HL-60/S4 (cell line): ENCODE measurements at regions not wholly inside any gene's neighbourhood (a gene's known extent, or its start where the extent isn't known, plus 50 kb on each side); places are given as distances from the start of the nearest gene placed in this dataset.

Experiments
- in situ Hi-C: fragments of 300-500 bp; cut with MboI; formaldehyde crosslinking; loops from 2 replicates; pipeline ENCODE4 v1.14.3; 2022; ENCODE audit warnings: low sequenced_read_pairs

DNA sequence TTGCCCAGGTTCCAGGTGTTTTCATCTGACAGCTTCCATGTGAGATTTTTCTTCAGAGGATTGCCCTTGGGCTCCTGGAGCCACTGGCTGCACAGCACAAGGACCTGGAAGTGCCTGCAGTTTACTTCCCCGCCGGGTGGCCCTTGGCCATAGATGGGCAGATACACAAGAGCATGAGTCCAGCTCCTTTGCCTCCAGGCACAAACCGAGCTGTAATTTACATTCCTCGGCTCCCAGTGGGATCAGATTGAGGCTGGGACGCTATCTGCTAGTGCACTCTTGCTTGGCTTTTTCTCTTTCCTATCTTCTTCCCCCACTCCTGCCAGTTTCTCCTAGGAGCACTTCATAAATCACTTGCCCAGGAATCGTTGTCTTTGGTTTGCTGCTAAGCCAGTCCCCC is 85.4 kb upstream of the RALY start:
- in situ Hi-C loops: no loop called here

DNA sequence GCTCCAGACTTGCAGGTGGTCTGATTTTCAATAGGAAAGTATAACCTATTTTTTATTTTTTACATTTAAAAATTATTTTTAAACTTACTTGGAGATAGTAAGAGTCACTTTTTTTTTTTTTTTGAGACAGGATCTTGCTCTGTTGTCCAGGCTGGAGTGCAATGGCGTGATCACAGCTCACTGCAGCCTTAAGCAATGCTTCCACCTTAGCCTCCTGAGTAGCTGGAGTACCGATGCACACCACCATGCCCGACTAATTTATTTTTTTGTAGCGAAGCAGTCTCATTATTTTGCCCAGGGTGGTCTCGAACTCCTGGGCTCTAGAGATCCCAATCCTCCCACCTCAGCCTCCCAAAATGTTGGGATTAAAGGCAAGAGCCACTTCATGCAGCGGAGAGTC is 84.8 kb upstream of the RALY start:
- in situ Hi-C loops: no loop called here

DNA sequence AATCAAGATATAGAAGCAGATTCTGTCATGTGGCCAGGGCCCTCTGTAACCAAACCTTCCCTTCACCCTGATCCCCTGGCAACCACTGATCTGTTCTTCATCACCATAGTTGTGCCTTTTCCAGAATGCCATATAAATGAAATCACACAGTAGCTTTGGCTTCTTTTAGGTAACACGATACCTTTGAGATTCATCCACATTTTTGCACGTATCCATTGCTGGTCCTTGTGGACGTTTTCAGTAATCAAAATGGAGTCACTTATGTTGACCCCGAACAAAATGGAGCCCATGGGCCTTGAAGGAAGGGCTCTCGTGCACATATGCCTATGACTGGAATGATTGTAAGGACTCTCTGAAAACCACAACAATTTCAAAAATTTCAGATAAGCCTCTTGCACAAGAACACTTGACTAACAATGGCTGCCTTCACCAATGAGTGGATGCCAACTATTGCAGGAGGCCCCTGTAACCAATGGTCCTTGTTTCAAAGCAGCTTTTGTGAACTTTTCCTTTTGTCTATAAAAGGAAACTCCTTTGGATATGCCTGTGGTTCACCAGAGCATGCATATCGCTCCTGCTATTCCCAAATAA is 84.3 kb upstream of the RALY start:
- in situ Hi-C loops: no loop called here

DNA sequence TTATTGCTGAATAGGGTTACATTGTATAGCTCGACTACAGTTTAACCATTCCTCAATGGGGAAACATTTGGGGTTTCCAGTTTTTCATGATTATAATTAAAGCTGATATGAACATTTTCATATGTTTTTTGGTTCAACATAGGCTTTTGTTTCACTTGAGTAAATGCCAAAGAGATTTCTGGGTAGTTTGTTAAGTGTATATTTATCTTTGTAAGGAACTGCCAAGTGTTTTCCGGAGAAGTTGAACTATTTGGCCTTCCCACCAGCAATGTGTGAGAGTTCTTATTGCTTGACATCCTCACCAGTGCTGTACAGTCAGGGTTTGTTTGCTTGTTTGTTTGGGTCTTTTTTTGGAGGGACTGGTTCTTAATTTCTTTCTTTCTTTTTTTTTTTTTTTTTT is 83.7 kb upstream of the RALY start:
- in situ Hi-C loops: no loop called here

DNA sequence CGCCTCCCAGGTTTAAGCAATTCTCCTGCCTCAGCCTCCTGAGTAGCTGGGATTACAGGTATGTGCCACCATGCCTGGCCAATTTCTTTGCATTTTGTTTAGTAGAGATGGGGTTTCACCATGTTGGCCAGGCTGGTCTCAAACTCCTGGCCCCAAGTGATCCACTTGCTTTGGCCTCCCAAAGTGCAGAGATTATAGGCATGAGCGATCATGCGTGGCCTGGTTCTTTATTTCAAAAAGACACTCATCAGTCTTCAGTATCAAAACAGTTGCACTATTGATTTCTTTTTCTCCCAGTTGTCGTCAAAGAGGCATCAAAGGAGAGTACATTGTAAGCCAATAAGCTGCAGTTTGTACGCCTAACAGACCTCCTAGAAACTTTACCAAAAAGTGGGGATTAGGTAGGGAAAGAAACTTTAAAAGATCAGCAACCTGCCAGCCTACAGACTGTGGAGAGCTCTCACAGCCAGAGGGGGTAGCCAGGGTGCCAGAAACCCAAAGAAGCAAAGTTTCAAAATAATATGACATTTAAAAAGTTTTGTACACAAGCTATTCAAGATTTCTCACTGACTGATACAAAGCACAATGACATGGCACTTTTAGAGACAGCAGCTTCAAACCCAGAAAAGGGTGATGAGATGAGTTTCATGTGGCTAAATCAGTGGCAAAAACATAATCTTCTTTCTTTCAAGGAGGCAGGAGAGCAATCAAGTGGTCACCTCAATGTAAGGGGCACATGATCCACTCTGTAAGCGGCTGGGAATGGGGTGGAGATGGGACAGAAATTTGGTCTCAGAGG is 83.0 kb upstream of the RALY start:
- in situ Hi-C loops: no loop called here

DNA sequence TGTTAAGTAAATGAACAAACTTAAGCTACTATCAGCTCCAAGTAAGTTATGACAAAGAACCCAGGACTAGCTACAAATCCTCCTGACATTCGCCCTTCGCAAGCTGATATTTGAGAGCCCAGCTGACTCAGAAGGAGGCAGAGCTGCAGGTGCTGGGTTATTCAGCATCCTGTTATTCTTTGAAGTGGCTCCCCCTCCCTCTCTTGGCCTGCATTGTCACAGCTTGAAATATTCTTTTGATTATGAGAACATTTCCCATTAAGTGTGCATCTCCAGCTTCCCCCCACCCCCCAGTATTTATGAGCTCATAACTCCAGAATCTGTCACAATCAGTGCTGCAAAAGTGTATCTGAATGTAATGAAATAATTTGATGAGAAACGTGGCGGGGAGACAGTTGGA is 78.8 kb upstream of the RALY start:
- in situ Hi-C loops: no loop called here

DNA sequence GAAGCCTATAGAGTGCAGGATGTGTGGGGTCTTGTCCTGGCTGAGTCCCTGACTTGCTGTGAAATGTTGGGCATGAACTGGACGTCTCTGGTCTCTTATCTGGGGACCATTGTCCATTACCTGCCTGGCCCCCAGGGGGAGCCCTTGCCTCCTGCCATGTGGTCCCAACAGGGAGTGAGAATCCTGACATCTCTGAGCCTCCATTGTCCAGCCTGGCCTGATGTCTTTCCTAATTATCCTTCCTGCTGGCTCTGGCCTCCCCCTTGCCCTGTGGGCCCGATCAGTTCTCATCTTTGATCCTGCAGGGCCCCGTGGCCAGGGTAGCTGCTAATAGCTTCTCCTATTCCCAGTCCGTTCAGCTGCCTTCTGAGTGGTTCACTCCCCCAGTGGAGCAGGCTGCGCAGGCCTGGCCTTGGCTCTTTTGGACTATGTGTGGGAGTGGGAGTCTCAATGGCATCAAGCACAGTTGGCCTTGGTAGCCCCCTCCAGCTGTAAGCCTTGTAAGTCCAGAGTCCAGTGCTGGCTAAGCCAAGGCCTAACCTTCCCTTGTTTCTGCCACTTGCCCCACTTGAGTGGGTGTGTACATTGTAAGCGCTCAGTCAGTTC is 77.9 kb upstream of the RALY start:
- in situ Hi-C loops: no loop called here

DNA sequence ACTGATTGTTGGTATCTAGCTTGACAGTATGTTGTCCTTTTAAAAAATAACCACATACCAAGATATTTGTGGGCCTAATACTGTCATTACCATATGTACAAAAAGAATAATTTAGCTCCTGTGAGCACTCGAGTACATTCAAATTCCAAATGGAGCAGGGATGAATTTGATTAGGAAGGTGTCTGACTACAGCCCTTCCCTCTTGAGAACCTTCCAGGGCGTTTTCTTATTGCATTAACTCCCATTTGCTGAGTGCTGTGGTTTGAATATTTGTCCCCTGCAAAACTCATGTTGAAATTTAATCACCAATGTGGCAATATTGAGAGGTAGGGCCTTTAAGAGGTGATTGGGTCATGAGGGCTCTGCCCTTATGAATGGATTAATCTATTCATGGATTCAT is 76.9 kb upstream of the RALY start:
- in situ Hi-C loops: no loop called here

DNA sequence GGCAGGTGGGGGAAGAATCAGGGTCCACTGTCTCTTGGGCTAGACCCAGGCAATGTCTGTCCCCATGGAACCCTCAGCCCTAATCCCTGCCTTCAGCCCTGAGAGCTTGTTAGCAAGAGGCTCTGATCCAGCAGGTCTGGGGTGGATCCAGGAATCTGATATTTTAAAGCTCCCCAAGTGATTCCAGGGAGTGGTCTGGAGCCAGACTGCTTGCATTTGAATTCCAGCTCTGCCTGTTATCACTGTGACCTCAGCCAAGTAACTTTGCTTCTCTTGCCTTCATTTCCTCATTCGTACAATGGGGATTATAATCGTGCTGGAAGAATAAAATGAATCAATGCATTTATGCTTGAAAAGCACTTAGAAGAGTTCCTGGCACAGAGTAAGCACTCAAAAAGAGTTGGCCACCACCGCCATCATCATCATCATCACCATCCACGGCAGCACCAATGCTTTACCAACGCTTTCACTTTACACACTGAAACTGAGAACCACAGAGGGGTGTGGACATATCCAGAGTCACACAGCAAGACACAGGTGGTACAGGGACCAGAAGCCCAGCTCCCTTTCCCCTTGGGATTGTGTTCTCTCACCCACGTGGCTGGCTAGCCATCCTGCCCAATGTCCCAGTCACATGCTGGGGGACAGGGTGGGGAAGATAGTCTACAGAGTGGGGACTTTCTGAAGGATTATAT is 75.7 kb upstream of the RALY start:
- in situ Hi-C loops: no loop called here

DNA sequence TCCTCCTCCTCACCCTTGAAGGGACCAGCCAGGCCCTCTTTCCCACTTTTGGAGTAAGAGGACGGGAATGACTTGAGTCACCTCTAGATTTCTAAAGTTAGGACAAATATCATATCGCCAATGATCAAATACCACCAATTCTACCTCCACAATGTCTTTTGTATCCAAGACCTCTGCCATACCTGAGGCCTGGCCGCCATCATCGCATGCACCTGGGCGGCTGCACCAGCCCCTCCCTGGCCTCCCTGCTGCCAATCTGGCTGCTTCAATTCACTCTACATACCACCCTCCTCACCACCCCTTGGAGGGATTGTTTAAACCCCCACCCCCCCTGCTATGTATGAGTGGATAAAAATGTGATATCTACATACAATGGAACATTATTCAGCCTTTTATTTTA is 75.0 kb upstream of the RALY start:
- in situ Hi-C loops: no loop called here

DNA sequence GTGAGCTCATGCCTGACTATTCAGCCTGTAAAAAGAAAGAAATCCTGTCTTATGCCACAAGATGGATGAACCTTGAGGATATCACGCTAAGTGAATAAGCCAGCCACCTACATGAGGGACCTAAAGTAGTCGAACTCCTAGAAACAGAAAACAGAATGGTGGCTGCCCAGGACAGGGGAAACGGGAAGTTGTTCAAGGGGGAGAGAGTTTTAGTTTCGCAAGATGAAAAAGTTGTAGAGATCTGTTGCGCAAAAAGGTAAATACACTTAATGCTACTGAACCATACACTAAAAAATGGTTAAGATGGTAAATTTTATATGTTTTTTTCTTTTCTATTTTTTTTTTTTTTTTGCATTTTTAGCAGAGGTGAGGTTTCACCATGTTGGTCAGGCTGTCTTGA is 74.1 kb upstream of the RALY start:
- in situ Hi-C loops: no loop called here

DNA sequence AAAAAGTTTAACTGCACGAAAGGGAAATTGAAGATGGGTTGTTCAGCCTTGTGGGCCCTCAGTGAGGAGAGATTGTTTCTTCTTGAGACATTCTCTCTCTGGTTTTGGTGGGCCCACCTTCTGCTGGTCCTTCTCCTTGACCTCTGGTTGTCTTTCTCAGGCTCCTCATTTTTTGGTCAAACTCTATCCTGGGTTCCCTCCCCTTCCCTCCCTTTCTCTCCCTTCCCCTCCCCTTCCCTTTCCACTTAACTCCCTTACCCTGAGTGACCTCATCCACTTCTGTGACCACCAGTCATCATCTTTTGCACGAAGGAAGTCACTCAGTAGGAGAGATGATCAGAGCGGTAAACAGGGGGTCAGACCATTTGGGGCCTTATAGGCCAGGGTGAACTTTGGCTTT is 71.5 kb upstream of the RALY start:
- in situ Hi-C loops: no loop called here

DNA sequence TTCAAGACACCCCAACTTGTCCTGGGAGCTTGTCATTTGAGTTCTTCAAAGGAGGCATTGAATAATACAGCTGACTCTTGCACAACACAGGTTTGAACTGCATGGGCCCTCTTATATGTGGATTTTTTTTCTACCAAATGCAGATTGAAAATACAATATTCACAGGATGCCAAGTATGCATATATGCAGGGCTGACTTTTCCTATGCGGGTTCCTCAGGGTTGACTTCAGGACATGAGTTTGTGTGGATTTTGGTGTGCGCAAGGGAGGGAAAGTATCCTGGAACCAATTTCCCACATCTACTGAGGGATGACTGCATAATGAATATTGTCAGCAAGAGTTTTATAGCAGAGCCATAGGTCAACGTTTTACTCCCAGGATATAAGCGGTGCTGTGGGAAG is 70.0 kb upstream of the RALY start:
- in situ Hi-C loops: no loop called here

DNA sequence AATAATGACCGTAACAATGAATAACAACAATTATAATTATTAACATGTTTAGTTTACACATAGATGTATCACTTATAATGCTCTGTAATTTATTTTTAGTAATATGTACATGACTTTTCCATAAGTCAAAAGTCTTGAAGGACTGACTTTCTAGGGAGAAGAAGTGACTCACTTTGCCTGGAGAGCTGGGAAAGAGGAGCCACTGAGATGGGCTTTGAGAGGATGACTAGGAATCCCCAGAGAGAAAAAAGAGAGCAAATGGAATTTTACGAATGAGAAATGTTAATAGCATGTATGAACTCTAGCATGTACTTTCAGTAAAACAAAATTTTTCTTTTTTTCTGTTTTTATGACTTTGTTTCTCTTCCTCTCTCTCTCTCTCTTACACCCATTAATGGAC is 67.8 kb upstream of the RALY start:
- in situ Hi-C loops: loop anchor here (25.0 kb wide), 1 partner anchor 136 kb away; no protein-coding TSS in a partner anchor

DNA sequence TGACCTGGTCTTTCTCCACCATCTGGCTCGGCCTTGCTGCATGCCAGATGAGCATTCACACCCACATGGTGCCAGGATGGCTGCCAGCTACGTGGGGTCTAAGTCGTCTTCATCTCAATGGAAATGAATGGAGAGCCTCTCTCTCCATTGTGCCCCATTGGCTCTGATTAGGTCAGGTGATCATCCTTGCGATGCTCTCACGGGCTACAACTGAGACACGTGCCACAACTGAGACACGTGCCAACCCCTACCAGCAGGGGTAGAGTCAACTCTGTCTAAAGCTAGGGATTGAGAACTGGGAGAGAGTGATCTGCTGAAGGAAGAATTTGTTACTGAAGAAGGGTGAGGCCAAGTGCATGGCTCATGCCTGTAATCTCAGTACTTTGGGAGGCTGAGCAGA is 67.3 kb upstream of the RALY start:
- in situ Hi-C loops: loop anchor here (25.0 kb wide), 1 partner anchor 136 kb away; no protein-coding TSS in a partner anchor

DNA sequence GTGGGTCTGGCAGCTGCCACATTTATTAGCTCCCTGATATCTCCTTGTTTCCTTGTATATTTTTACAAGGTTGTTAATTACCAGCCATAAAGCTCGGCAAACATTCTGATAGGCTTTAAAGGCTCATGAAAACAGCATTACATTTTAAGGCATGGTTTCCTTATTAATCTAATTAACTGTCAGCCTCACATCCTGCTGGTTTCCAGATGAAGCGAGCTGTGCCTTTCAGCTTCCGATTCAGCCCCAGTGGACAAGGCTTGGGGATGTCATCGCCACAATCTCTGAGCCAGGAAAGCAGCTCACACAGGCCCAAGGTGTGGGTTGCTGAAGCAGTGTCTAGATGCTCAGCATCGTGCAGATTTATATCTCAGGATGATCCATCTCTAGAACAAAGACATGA is 66.0 kb upstream of the RALY start:
- in situ Hi-C loops: loop anchor here (25.0 kb wide), 1 partner anchor 135 kb away; no protein-coding TSS in a partner anchor

DNA sequence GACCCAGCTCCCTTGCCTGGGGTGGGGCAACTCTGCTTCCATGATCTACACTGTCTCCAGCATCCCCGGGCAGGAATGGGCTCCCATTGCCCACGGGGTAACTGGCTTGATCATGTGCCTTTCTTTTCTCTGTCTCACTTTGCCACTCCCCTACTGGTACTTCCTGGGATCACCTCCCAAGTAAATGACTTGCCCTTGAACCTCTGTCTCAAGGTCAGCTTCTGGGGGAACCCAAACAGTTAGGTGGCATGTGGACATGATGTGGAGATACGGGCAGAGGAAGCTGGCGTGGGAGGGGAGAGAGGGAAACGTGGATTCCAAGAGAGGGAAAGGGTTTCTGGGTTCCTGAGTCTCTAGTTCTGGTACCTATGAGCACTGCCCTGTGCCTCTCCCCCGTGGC is 63.8 kb upstream of the RALY start:
- in situ Hi-C loops: loop anchor here (25.0 kb wide), 1 partner anchor 132 kb away; no protein-coding TSS in a partner anchor

DNA sequence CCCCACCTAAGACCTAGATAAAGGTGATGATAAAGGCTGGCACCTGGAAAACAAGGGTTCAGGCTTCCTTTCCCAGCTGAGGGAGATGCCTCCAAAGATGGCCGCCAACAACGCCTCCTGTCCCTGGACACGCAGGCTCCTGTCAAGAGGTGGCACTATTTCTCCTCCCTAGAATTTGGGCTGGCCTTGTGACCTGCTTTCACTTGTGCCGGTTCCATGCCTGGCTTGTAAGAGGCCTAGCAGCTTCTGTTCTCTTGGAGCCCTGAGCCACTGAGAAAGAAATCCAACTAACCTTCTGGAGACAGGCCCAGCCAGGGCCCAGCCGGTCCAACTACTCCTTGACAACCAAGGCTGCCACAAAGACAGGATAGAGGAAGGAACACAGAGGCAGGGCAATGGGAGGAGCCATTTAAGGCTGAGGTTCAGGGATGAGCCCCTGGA is 60.2 kb upstream of the RALY start:
- in situ Hi-C loops: loop anchor here (25.0 kb wide), 1 partner anchor 129 kb away; no protein-coding TSS in a partner anchor

DNA sequence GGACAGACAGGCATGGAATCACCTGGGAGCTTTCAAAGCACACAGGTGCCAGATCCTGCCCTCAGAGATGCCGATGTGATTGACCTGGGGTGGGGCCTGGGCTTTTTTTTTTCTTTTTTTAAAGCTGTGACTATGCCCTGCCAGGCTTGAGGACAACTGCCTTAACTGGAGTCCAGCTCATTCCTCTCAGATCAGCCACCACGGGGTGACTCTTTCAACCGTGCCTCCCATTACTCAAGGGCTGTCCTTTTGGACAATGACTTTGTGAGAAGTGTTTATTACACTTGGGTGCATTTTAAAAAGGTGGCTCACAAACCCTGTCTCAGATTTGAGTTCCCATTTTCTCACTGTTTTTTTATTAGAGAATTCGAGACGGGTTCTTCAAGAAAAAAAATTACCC is 57.1 kb upstream of the RALY start:
- in situ Hi-C loops: loop anchor here (25.0 kb wide), 1 partner anchor 126 kb away; no protein-coding TSS in a partner anchor

DNA sequence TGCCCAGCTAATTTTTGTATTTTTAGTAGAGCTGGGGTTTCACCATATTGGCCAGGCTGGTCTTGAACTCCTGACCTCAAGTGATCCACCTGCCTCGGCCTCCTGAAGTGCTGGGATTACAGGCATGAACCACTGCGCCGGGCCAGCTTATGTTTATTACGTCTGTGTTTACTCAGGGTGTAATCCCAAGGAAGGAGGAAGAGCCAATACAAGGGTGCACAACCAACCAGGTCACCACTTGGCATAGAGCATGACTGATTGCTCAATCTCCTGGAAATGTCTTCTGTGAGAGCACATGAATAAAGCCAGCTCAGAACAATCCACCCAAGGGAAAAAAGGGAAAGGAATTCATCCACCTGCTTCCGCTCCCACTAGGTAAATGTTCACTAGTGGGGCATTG is 54.7 kb upstream of the RALY start:
- in situ Hi-C loops: loop anchor here (25.0 kb wide), 1 partner anchor 123 kb away; no protein-coding TSS in a partner anchor

DNA sequence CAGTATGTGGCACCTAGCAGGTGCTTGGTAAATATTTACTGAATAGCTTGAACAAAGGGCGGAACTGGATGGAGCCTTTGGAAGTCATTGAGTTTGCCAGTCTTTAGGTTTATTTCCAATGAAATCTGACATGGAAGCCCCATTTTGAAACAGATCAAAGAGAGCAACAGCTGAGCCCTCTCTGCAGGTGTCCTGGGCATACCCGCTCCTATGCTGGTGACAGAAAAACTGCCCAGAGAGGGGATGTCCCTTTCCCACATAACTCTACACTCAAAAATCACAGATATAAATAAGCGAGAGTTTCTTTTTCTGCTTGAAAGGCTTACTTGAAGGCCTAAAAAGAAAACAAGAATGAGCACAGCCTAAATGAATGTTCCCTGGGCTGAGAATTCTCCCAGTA is 53.0 kb upstream of the RALY start:
- in situ Hi-C loops: loop anchor here (25.0 kb wide), 1 partner anchor 122 kb away; no protein-coding TSS in a partner anchor
